Esophagus squamous epithelium (tissue), 4 donors: ENCODE measurements at regions not wholly inside any gene's neighbourhood (a gene's known extent, or its start where the extent isn't known, plus 50 kb on each side); places are given as distances from the start of the nearest gene placed in this dataset.

ENCODE experiments used
- CTCF ChIP-seq, 6 experiments: fragments of 450-650 bp in 4 of 6; fragments of 200-600 bp in 2 of 6; sonication (generic) in 2 of 6; IDR thresholded peaks; one replicate each; pipeline ENCODE4 v1.5.1; 2016 to 2019; ENCODE audit warnings: antibody characterized with exemption in 6 of 6, mild to moderate bottlenecking in 4 of 6, moderate library complexity in 4 of 6
- POLR2A ChIP-seq, 4 donors: fragments of 450-650 bp; IDR thresholded peaks; one replicate each; pipeline ENCODE4 v1.6.1; 2017; ENCODE audit warnings: antibody characterized with exemption in 4 of 4, mild to moderate bottlenecking in 4 of 4, moderate library complexity in 3 of 4

GRCh38 chr18:25599443-25599842 lies 247.5 kb upstream of the ZNF521 start:
- no peak for TF ChIP-seq CTCF (IDR thresholded peaks at IDR 0.05)
- no peak for TF ChIP-seq POLR2A (IDR thresholded peaks at IDR 0.05)
